Uterus (tissue), 3 donors: ENCODE measurements at regions not wholly inside any gene's neighbourhood (a gene's known extent, or its start where the extent isn't known, plus 50 kb on each side); places are given as distances from the start of the nearest gene placed in this dataset.

ENCODE experiments used
- DNase-seq, 2 donors: peaks; one replicate each; pipeline ENCODE4 v3.0.0-alpha.2; 2019 to 2020
- H3K27ac ChIP-seq, 2 donors: fragments of 200-600 bp; sonication (generic); 1 replicate in 1 of 2; 2 replicates in 1 of 2; pipeline ENCODE4 v1.5.1; 2016 to 2018
- H3K27me3 ChIP-seq, 2 donors: fragments of 200-600 bp; sonication (generic); one replicate each; pipeline ENCODE4 v1.5.1; 2018 to 2019; ENCODE audit warnings: control low read depth in 1 of 2
- H3K36me3 ChIP-seq, 2 donors: fragments of 200-600 bp; sonication (generic); one replicate each; pipeline ENCODE4 v1.5.1; 2019; ENCODE audit warnings: control low read depth in 1 of 2
- H3K4me1 ChIP-seq, 2 donors: fragments of 200-600 bp; sonication (generic); one replicate each; pipeline ENCODE4 v1.5.1; 2018 to 2019; ENCODE audit warnings: control low read depth in 1 of 2
- H3K4me3 ChIP-seq, 2 donors: fragments of 200-600 bp; sonication (generic); 1 replicate in 1 of 2; 2 replicates in 1 of 2; pipeline ENCODE4 v1.5.1; 2018 to 2019; ENCODE audit warnings: mild to moderate bottlenecking in 1 of 2
- H3K9me3 ChIP-seq, 2 donors: fragments of 200-600 bp; sonication (generic); one replicate each; pipeline ENCODE4 v1.5.1; 2019; ENCODE audit warnings: control low read depth in 1 of 2
- POLR2A ChIP-seq, 2 donors: fragments of 450-650 bp; IDR thresholded peaks; one replicate each; pipeline ENCODE4 v1.6.1; 2016; ENCODE audit warnings: antibody characterized with exemption in 2 of 2, mild to moderate bottlenecking in 1 of 2, moderate library complexity in 1 of 2
- intact Hi-C: fragments of 100-400 bp; cut with DNase I; formaldehyde crosslinking; loops from one replicate; pipeline ENCODE4 v1.15.1; 2023; ENCODE audit warnings: low total_unique reads
- TF ChIP-seq, protein P1 (sequence below), 4 experiments: fragments of 200-600 bp in 2 of 4; fragments of 450-650 bp in 2 of 4; sonication (generic) in 2 of 4; IDR thresholded peaks; one replicate each; pipeline ENCODE4 v1.5.1; 2016 to 2019; ENCODE audit warnings: antibody characterized with exemption in 4 of 4, mild to moderate bottlenecking in 2 of 4, moderate library complexity in 1 of 4
- donor health status: DM: yes; HTN: yes; CAD: no.

DNA sequence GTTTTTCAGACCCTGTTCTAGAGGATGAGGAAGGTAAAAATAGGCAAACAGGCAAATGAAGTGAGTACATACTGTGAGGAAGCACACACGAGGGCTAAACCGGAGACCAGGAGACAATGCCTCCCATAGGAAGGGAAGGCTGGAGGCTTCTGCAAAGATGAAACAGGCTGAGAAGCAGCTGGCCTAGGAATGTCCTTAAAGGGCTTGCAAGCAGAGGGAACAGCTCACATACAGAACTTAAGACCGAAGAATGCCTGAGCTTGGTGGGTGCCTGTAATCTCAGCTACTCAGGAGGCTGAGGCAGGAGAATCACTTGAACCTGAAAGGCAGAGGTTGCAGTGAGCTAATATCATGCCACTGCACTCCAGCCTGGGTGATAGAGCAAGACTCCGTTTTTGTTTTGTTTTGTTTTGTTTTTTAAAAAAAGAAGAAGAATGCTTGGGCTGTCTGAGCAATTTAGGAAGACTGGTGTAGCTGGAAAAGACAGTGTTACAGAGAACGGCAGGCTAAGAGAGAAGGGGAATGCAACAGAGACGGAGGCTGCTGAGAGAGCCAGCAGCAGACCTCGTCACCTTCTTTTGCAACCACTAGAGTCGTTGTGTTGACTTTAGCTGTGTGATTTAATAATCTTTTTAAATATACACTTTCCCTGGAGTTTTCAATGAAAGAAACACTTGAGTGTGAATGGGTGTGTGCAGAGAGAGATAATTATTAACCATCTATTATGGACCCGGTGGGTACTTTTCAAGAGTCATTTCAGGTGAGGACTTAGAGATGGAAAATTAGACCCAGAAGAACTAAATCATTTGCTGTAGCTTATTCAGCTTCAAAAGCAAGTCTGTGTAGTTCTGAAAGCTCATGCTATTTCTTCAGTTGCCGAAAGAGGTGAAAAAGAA is 232.8 kb downstream of the GALR1 start:
- H3K27me3 ChIP-seq: no peaks in the 10 kb centered on the region
- no peaks in the 10 kb centered on the region for H3K9me3 ChIP-seq
- TF ChIP-seq POLR2A (IDR thresholded peaks at IDR 0.05): no peak
- no peak overlapping the region for H3K27ac ChIP-seq
- H3K4me1 ChIP-seq: no peaks in the 10 kb centered on the region
- no peaks in the 10 kb centered on the region for H3K36me3 ChIP-seq
- intact Hi-C loops: no loop called here
- no peak for DNase-seq
- H3K4me3 ChIP-seq: no peak overlapping the region

DNA sequence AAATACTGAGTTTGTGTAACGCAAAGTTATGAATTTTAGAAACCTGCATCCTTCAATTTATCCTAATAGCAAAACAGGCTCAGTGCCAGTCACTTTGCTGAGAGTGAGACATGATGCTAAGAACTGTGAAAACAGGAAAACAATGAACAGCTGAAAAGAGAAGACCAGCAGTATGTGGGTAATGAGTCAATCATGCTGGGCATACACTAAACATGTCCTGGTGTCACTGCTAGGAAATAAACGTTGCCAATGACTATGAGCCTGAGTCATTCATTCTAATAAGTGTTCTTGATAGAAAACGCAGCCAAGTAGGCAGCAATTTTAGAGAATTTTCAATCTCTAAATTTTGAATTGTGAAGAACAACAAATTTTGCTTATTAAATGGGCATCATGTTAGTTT is 237.3 kb downstream of the GALR1 start:
- Histone ChIP-seq H3K4me3 (no peak overlapping the region), H3K9me3 (no peaks in the 10 kb centered on the region), H3K27me3 (no peaks in the 10 kb centered on the region), H3K4me1 (no peaks in the 10 kb centered on the region), H3K36me3 (no peaks in the 10 kb centered on the region), H3K27ac (no peak overlapping the region)
- no peak for DNase-seq
- TF ChIP-seq POLR2A (IDR thresholded peaks at IDR 0.05): no peak
- TF ChIP-seq, protein P1, sequence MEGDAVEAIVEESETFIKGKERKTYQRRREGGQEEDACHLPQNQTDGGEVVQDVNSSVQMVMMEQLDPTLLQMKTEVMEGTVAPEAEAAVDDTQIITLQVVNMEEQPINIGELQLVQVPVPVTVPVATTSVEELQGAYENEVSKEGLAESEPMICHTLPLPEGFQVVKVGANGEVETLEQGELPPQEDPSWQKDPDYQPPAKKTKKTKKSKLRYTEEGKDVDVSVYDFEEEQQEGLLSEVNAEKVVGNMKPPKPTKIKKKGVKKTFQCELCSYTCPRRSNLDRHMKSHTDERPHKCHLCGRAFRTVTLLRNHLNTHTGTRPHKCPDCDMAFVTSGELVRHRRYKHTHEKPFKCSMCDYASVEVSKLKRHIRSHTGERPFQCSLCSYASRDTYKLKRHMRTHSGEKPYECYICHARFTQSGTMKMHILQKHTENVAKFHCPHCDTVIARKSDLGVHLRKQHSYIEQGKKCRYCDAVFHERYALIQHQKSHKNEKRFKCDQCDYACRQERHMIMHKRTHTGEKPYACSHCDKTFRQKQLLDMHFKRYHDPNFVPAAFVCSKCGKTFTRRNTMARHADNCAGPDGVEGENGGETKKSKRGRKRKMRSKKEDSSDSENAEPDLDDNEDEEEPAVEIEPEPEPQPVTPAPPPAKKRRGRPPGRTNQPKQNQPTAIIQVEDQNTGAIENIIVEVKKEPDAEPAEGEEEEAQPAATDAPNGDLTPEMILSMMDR (IDR thresholded peaks at IDR 0.05): no peak
- intact Hi-C loops: no loop called here

DNA sequence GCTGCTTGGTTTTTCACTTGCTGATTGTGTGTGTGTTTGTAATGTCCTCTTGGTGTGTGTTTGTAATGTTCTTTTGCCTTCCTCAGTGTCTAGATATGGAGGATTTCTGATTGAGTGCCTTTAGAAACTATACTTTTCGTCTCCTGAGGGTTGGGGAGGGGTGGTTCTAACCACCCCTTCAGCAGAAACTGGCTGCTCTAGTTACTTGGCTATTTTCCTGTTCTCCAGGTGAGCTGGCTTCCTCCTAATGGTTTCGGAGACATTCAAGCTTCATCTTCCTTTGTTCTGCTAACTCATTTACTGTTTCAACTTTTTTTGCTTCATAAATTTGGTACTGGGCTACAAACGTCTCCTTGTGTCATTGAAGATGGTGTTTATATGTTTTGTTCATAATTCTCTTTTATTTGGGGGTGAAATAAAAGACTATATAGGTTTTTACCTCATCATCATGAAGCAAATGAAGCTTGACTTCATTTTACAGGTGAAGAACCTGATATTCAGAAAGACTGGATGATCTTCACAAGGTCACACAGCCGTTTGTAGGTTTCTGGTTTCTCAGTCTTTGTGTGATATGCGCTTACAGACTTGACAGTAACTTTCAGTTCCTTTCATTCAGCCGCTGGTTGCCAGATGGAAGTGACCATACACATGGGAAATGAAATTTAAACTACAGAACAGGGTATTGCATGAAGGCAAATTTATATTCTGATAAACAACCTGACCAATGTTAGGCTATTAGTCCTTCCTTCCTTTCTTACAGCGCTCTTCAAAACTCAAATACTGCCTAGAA is 238.5 kb downstream of the GALR1 start:
- Histone ChIP-seq H3K36me3 (no peaks in the 10 kb centered on the region), H3K9me3 (no peaks in the 10 kb centered on the region), H3K27me3 (no peaks in the 10 kb centered on the region), H3K4me1 (no peaks in the 10 kb centered on the region), H3K27ac (no peak overlapping the region), H3K4me3 (no peak overlapping the region)
- intact Hi-C loops: no loop called here
- DNase-seq: no peak
- TF ChIP-seq, protein P1 (IDR thresholded peaks at IDR 0.05): no peak
- TF ChIP-seq POLR2A (IDR thresholded peaks at IDR 0.05): no peak

DNA sequence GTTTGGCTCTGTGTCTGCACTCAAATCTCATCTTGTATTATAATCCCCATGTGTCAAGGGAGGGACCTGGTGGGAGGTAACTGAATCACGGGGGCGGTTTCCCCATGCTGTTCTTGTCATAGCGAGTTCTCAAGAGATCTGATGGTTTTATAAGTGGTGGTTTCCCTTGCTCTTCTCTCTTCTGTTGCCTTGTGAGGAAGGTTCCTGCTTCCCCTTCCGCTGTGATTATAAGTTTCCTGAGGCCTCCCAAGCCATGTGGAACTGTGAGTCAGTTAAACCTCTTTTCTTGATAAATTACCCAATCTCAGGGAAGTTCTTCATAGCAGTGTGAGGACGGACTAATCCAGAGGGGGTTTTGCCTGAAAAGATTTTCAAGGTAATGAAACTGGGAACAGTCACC is 245.4 kb downstream of the GALR1 start:
- H3K9me3 ChIP-seq: no peaks in the 10 kb centered on the region
- intact Hi-C loops: no loop called here
- no peak overlapping the region for H3K27ac ChIP-seq
- no peaks in the 10 kb centered on the region for H3K4me1 ChIP-seq
- TF ChIP-seq, protein P1 (IDR thresholded peaks at IDR 0.05): no peak
- no peak for TF ChIP-seq POLR2A (IDR thresholded peaks at IDR 0.05)
- no peak for DNase-seq
- no peaks in the 10 kb centered on the region for H3K27me3 ChIP-seq
- H3K36me3 ChIP-seq: no peaks in the 10 kb centered on the region
- no peak overlapping the region for H3K4me3 ChIP-seq

DNA sequence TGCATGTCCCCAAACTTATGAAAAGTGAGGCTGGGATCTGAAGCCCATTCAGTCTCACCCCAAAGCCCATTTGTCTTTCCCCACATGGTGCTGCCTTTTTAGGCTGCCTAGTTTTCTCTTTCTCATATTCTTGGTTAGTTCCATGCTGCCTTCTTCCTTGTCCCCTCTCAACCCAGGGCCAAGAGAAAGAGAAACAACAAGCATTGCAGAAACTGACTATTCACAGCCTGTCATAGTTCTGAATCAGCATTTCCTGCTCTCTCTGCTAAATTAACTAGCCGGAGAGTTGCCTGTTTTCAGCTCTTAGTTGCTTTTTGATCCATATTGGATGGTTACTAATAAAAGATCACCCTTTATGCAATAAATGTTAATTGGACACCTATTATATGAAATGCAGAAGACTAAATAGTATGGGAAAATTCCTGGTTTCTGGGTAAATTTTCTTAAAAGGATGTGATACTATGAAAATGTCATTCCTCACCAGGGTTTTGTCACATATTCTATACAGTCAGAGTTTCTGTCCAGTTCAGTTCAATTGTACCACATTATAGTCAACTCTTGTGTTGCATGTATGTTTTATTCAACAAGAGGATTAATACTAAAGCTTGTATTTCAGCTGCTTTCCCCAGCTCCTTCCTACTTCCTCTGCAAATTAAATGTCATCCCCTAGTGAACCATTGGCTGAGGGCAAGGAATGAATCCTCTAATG is 246.5 kb downstream of the GALR1 start:
- no peaks in the 10 kb centered on the region for H3K4me1 ChIP-seq
- intact Hi-C loops: no loop called here

More for the DNA sequence above, 246.5 kb downstream of the GALR1 start:
- Histone ChIP-seq H3K36me3 (no peaks in the 10 kb centered on the region), H3K4me3 (no peak overlapping the region), H3K27me3 (no peaks in the 10 kb centered on the region), H3K27ac (no peak overlapping the region), H3K9me3 (no peaks in the 10 kb centered on the region)
- no peak for DNase-seq
- TF ChIP-seq, protein P1 (IDR thresholded peaks at IDR 0.05): no peak
- no peak for TF ChIP-seq POLR2A (IDR thresholded peaks at IDR 0.05)
